ENCODE measurements at regions not wholly inside any gene's neighbourhood (a gene's known extent, or its start where the extent isn't known, plus 50 kb on each side); places are given as distances from the start of the nearest gene placed in this dataset.

DNA sequence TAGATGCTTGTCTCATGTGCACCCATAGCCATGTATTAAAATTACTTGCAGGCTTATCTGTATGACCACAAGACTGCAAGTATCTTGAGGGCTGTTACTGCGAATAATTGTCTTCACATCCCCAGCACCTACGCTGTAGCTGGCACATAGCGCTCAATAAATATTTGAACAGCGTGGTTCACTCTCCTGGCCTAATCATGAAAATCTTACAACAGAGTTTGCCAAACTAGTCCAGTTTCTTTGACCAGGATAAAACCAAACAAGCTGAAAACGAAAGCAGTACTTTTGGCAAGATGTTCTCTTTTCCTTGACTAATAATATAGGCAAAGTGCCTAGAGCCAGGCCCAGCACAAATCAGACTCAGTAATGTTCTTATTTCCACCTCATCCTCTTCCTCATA, 106.7 kb downstream of the RPS29 start:
- Histone ChIP-seq H3K27me3 (no peaks in the 10 kb centered on the region), H3K4me3 (no peak overlapping the region), H3K9me3 (0 out of 2 replicates have a peak, but pooled peaks cover 8% of the 10 kb centered on the region), H3K9ac (no peak overlapping the region), H4K20me1 (no peaks in the 10 kb centered on the region), H3K36me3 (no peaks in the 10 kb centered on the region), H3K4me1 (peaks cover 6% of the 10 kb centered on the region; the same call in 1 of the 2 replicates), H3K4me2 (no peak overlapping the region), H3K27ac (no peak overlapping the region)
- TF ChIP-seq Cebpa-rat (IDR thresholded peaks at IDR 0.05) = no peak

- Histone ChIP-seq H3K27ac (no peak overlapping the region), H3K4me2 (no peak overlapping the region)
- no peak for TF ChIP-seq Cebpa-rat (IDR thresholded peaks at IDR 0.05)
Measured at GRCh38 chr14:49478784-49479183, 107.4 kb downstream of the RPS29 start.

DNA sequence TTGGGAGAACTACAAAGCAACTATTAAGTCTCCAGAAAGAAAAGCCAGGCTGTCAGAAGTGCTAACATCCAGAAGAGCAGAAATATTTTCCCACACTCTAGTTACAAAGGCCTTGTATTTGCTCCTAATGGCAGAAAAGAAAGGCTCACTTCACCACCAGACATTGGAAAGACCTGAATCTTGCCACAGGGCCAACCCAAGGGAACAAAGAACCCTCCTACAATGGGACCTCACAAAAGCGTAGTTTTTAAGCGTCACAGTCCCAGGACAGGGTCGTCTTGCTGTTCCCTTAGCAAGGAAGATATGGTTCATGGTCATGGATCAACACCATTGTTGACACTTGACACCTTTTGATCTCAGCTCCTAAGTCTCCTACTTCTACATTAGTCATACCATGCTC, 119.1 kb downstream of the RPS29 start:
- no peak overlapping the region for H3K4me3 ChIP-seq
- H3K9me3 ChIP-seq = no peaks in the 10 kb centered on the region
- no peak overlapping the region for H3K27ac ChIP-seq
- no peak for TF ChIP-seq Cebpa-rat (IDR thresholded peaks at IDR 0.05)
- no peaks in the 10 kb centered on the region for H3K4me1 ChIP-seq
- H3K27me3 ChIP-seq = no peaks in the 10 kb centered on the region
- no peaks in the 10 kb centered on the region for H3K36me3 ChIP-seq
- H3K9ac ChIP-seq = no peak overlapping the region
- H3K4me2 ChIP-seq = no peak overlapping the region
- H4K20me1 ChIP-seq = no peaks in the 10 kb centered on the region

More at GRCh38 chr14:49478784-49479183, 107.4 kb downstream of the RPS29 start:
- Histone ChIP-seq H4K20me1 (no peaks in the 10 kb centered on the region), H3K4me3 (no peak overlapping the region), H3K9ac (no peak overlapping the region), H3K4me1 (peaks cover 6% of the 10 kb centered on the region; the same call in 1 of the 2 replicates), H3K9me3 (0 out of 2 replicates have a peak, but pooled peaks cover 8% of the 10 kb centered on the region), H3K27me3 (no peaks in the 10 kb centered on the region), H3K36me3 (no peaks in the 10 kb centered on the region)

DNA sequence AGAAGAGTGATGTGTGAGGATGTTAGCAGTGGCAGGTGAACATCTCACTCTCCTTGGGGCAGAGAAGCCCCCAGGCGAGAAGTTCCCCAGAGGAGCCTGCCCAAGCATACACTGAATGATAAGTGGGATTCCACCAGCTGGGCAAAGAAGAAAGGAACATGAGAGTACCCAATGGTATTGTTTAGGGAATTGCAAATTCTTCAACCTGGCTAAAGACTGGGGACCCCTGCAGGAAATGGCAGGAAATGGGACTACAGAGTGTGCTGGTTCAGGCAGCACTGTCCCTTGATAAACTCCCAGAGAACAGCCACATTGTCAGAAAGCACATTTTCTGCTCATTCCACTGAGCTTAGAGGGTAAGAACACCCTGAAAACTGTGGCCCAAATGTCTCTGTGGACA, 121.3 kb downstream of the RPS29 start:
- no peak for TF ChIP-seq Cebpa-rat (IDR thresholded peaks at IDR 0.05)
- no peak overlapping the region for H3K4me3 ChIP-seq

GRCh38 chr14:49463146-49463545, 123.0 kb downstream of the RPS29 start:
- no peak overlapping the region for H3K9ac ChIP-seq
- H3K36me3 ChIP-seq = no peaks in the 10 kb centered on the region
- H3K4me2 ChIP-seq = no peak overlapping the region
- no peaks in the 10 kb centered on the region for H4K20me1 ChIP-seq
- H3K27ac ChIP-seq = no peak overlapping the region
- no peaks in the 10 kb centered on the region for H3K27me3 ChIP-seq
- no peak overlapping the region for H3K4me3 ChIP-seq
- H3K9me3 ChIP-seq = no peaks in the 10 kb centered on the region
- no peaks in the 10 kb centered on the region for H3K4me1 ChIP-seq
- TF ChIP-seq Cebpa-rat (IDR thresholded peaks at IDR 0.05) = no peak

More for the DNA sequence above, 121.3 kb downstream of the RPS29 start:
- H3K36me3 ChIP-seq = no peaks in the 10 kb centered on the region
- no peak overlapping the region for H3K4me2 ChIP-seq
- no peak overlapping the region for H3K27ac ChIP-seq
- H3K9ac ChIP-seq = no peak overlapping the region
- no peaks in the 10 kb centered on the region for H4K20me1 ChIP-seq
- H3K4me1 ChIP-seq = no peaks in the 10 kb centered on the region
- H3K27me3 ChIP-seq = no peaks in the 10 kb centered on the region
- no peaks in the 10 kb centered on the region for H3K9me3 ChIP-seq

- no peak overlapping the region for H3K27ac ChIP-seq
- no peak overlapping the region for H3K9ac ChIP-seq
- TF ChIP-seq Cebpa-rat (IDR thresholded peaks at IDR 0.05) = no peak
- no peaks in the 10 kb centered on the region for H3K27me3 ChIP-seq
- no peaks in the 10 kb centered on the region for H3K9me3 ChIP-seq
- no peaks in the 10 kb centered on the region for H3K36me3 ChIP-seq
- H3K4me2 ChIP-seq = no peak overlapping the region
- H4K20me1 ChIP-seq = no peaks in the 10 kb centered on the region
- no peaks in the 10 kb centered on the region for H3K4me1 ChIP-seq
- H3K4me3 ChIP-seq = no peak overlapping the region
Measured at GRCh38 chr14:49461529-49462401, 124.4 kb downstream of the RPS29 start.

GRCh38 chr14:49460662-49461061, 125.5 kb downstream of the RPS29 start:
- no peak for TF ChIP-seq Cebpa-rat (IDR thresholded peaks at IDR 0.05)
- H3K4me2 ChIP-seq = no peak overlapping the region
- H3K4me3 ChIP-seq = no peak overlapping the region
- H4K20me1 ChIP-seq = no peaks in the 10 kb centered on the region
- no peaks in the 10 kb centered on the region for H3K9me3 ChIP-seq
- no peaks in the 10 kb centered on the region for H3K4me1 ChIP-seq
- no peaks in the 10 kb centered on the region for H3K36me3 ChIP-seq
- no peaks in the 10 kb centered on the region for H3K27me3 ChIP-seq
- no peak overlapping the region for H3K27ac ChIP-seq
- H3K9ac ChIP-seq = no peak overlapping the region

DNA sequence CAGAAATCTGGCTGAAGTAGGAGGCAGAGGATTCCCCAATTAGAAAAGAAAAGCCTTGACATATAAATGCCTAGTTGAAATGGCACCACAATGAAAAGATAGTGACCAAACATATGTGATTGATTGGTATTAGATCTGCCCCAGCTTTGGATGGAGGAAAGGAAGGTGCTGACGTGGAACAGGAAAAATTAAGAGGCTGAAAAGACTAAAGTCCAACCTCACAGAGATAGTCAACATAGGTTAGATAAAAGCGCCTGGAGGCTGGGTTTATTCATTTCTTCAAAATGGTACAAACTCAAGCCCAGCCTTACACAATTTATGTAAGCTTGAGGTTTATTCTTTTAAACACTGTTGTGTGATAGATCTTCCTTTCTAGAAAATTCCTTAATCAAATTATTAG, 129.6 kb downstream of the RPS29 start:
- H3K27ac ChIP-seq = no peak overlapping the region
- H4K20me1 ChIP-seq = no peaks in the 10 kb centered on the region
- H3K36me3 ChIP-seq = no peaks in the 10 kb centered on the region
- no peak overlapping the region for H3K9ac ChIP-seq
- no peak overlapping the region for H3K4me2 ChIP-seq
- no peaks in the 10 kb centered on the region for H3K27me3 ChIP-seq
- TF ChIP-seq Cebpa-rat (IDR thresholded peaks at IDR 0.05) = no peak
- H3K4me1 ChIP-seq = no peaks in the 10 kb centered on the region
- H3K9me3 ChIP-seq = no peaks in the 10 kb centered on the region
- no peak overlapping the region for H3K4me3 ChIP-seq

- Histone ChIP-seq H3K9me3 (peaks cover 17% of the 10 kb centered on the region), H3K36me3 (no peaks in the 10 kb centered on the region), H4K20me1 (no peaks in the 10 kb centered on the region), H3K4me1 (peaks cover 12% of the 10 kb centered on the region), H3K27ac (no peak overlapping the region), H3K4me3 (no peak overlapping the region), H3K27me3 (no peaks in the 10 kb centered on the region), H3K4me2 (no peak overlapping the region), H3K9ac (no peak overlapping the region)
- no peak for TF ChIP-seq Cebpa-rat (IDR thresholded peaks at IDR 0.05)
Measured at GRCh38 chr14:49451938-49452337, 134.2 kb downstream of the RPS29 start.

DNA sequence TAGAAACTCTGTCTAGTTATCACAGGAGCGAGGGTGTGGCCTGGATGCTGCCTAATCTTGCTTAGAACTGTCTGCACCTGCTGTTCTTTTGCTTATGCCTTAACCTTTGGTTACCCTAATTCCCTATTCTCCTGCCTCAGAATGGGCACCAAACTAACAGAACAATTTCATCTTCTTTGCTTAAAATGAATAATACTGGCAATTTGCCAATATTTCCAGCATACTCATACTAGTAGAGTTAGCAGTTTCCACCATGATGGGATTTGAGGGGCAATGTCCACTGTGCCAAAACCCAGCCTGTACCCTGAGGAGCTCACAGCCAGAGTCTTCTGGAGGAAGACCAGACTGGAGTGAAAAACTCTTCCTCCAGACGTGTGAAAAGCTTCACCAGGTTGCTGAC, 136.4 kb downstream of the RPS29 start:
- H3K4me2 ChIP-seq = no peak overlapping the region
- TF ChIP-seq Cebpa-rat (IDR thresholded peaks at IDR 0.05) = no peak
- H3K36me3 ChIP-seq = no peaks in the 10 kb centered on the region
- no peaks in the 10 kb centered on the region for H3K27me3 ChIP-seq
- peaks cover 17% of the 10 kb centered on the region for H3K9me3 ChIP-seq
- no peak overlapping the region for H3K4me3 ChIP-seq
- H3K9ac ChIP-seq = no peak overlapping the region
- H3K4me1 ChIP-seq = peaks cover 12% of the 10 kb centered on the region
- no peak overlapping the region for H3K27ac ChIP-seq
- H4K20me1 ChIP-seq = no peaks in the 10 kb centered on the region
